ENCODE measurements at regions not wholly inside any gene's neighbourhood (a gene's known extent, or its start where the extent isn't known, plus 50 kb on each side); places are given as distances from the start of the nearest gene placed in this dataset.

DNA sequence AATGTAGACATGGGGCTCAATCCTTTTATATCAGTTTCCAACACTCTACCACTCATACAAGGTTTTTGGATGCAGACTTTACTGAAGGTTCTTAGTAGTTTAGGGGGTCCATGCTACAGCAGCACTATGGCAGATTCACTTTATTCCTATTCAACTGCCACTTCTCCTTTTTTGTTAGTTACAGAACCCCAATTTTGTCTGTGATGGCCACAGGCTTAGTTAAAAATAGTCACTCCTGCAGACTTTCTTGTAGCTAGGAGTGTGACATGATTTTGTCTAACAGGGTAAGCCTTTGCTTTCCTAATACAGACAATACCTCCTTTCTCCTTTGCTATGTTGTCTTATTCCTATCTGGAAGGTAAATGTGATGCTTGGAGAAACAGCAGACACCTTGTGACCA is 90.0 kb upstream of the SLC24A3 start:
- Histone ChIP-seq H2AFZ (ENCODE audit: low read depth, low read length) (no peak overlapping the region), H3K4me1 (replicated peaks in 1 of 2; ENCODE audit: control insufficient read depth in 2 of 2, insufficient read depth in 2 of 2, low read length in 2 of 2) (no peaks in the 10 kb centered on the region), H4K20me1 (replicated peaks; ENCODE audit: control insufficient read depth, insufficient read depth, low read length) (no peaks in the 10 kb centered on the region), H3K27ac (ENCODE audit: extremely low read depth, low read depth, low read length) (no peak overlapping the region), H3K79me2 (ENCODE audit: control insufficient read depth, insufficient read depth, low read length) (no peaks in the 10 kb centered on the region), H3K4me2 (ENCODE audit: insufficient read depth, low read length) (no peak overlapping the region), H3K4me3 (no peak overlapping the region), H3K27me3 (ENCODE audit: control insufficient read depth in 2 of 2, insufficient read depth in 2 of 2, low read length in 2 of 2) (no peaks in the 10 kb centered on the region), H3K9me3 (replicated peaks; ENCODE audit: control insufficient read depth, insufficient read depth, low read depth, low read length) (no peaks in the 10 kb centered on the region), H3K9me1 (ENCODE audit: control insufficient read depth, insufficient read depth, low read length) (no peaks in the 10 kb centered on the region), H3K36me3 (ENCODE audit: control insufficient read depth, insufficient read depth, low read length) (no peaks in the 10 kb centered on the region), H3K9ac (ENCODE audit: insufficient read depth in 1 of 2, low read depth in 2 of 2, low read length in 2 of 2) (no peak overlapping the region)
- ChIA-PET POLR2A (no interaction called here), CTCF (ENCODE audit: low intra/inter-chr PET ratio) (no interaction called here)
- DNase-seq (ENCODE audit: extremely low read depth in 1 of 4, low spot score in 3 of 4) (no peak), FAIRE-seq (no peak), ATAC-seq (no peak)
- in situ Hi-C loops (cut with MboI), result no loop called here
- intact Hi-C loops (cut with micrococcal nuclease), result no loop called here
- no TSS peak for BruUV-seq (replicated peaks)
- TF ChIP-seq CC2D1A (IDR thresholded peaks at IDR 0.05) (no peak), TEAD4 (IDR thresholded peaks at IDR 0.05; ENCODE audit: low read length) (no peak), TEAD4 (CRISPR knock-in tag; IDR thresholded peaks at IDR 0.05; ENCODE audit: borderline replicate concordance) (no peak), THRB (CRISPR knock-in tag; conservative IDR thresholded peaks at IDR 0.05) (no peak), ZNF699 (CRISPR knock-in tag; IDR thresholded peaks at IDR 0.05; ENCODE audit: insufficient replicate concordance) (no peak), CLOCK (CRISPR knock-in tag; IDR thresholded peaks at IDR 0.05; ENCODE audit: borderline replicate concordance) (no peak), ZNF184 (CRISPR knock-in tag; IDR thresholded peaks at IDR 0.05) (no peak), RBM15 (IDR thresholded peaks at IDR 0.05; ENCODE audit: insufficient read depth, low read length) (no peak), SRSF1 (IDR thresholded peaks at IDR 0.05; ENCODE audit: low read depth, low read length) (no peak), MYNN (IDR thresholded peaks at IDR 0.05) (no peak), MYNN (CRISPR knock-in tag; IDR thresholded peaks at IDR 0.05) (no peak), PKNOX1 (IDR thresholded peaks at IDR 0.05) (no peak), SMAD4 (CRISPR knock-in tag; conservative IDR thresholded peaks at IDR 0.05) (no peak), MBD2 (IDR thresholded peaks at IDR 0.05; ENCODE audit: borderline replicate concordance, low read depth) (no peak)
- TF ChIP-seq, protein P1, sequence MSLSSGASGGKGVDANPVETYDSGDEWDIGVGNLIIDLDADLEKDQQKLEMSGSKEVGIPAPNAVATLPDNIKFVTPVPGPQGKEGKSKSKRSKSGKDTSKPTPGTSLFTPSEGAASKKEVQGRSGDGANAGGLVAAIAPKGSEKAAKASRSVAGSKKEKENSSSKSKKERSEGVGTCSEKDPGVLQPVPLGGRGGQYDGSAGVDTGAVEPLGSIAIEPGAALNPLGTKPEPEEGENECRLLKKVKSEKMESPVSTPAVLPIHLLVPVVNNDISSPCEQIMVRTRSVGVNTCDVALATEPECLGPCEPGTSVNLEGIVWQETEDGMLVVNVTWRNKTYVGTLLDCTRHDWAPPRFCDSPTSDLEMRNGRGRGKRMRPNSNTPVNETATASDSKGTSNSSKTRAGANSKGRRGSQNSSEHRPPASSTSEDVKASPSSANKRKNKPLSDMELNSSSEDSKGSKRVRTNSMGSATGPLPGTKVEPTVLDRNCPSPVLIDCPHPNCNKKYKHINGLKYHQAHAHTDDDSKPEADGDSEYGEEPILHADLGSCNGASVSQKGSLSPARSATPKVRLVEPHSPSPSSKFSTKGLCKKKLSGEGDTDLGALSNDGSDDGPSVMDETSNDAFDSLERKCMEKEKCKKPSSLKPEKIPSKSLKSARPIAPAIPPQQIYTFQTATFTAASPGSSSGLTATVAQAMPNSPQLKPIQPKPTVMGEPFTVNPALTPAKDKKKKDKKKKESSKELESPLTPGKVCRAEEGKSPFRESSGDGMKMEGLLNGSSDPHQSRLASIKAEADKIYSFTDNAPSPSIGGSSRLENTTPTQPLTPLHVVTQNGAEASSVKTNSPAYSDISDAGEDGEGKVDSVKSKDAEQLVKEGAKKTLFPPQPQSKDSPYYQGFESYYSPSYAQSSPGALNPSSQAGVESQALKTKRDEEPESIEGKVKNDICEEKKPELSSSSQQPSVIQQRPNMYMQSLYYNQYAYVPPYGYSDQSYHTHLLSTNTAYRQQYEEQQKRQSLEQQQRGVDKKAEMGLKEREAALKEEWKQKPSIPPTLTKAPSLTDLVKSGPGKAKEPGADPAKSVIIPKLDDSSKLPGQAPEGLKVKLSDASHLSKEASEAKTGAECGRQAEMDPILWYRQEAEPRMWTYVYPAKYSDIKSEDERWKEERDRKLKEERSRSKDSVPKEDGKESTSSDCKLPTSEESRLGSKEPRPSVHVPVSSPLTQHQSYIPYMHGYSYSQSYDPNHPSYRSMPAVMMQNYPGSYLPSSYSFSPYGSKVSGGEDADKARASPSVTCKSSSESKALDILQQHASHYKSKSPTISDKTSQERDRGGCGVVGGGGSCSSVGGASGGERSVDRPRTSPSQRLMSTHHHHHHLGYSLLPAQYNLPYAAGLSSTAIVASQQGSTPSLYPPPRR (CRISPR knock-in tag; IDR thresholded peaks at IDR 0.05; ENCODE audit: borderline replicate concordance), result no peak
